ES-I3 (cell line): ENCODE measurements at regions not wholly inside any gene's neighbourhood (a gene's known extent, or its start where the extent isn't known, plus 50 kb on each side); places are given as distances from the start of the nearest gene placed in this dataset.
"Not testable (repeated sequence)": the region's sequence is repeated elsewhere in the genome, so short reads cannot be mapped to it uniquely, and the experiment has no call there.

ENCODE experiments used
- H3K36me3 ChIP-seq: 2 replicates; pipeline ENCODE4 v1.6.1; 2013; ENCODE audit warnings: mild to moderate bottlenecking, low read length, control low read depth, moderate library complexity; ENCODE audit not compliant: insufficient read depth
- H3K4me1 ChIP-seq: 2 replicates; pipeline ENCODE4 v1.6.1; 2013; ENCODE audit warnings: mild to moderate bottlenecking, control low read depth, low read length; ENCODE audit not compliant: insufficient read depth
- H3K9ac ChIP-seq: 2 replicates; pipeline ENCODE4 v1.6.1; 2013; ENCODE audit warnings: low read depth, mild to moderate bottlenecking, low read length, moderate library complexity
- H3K9me3 ChIP-seq: 2 replicates; pipeline ENCODE4 v1.6.1; 2013; ENCODE audit warnings: mild to moderate bottlenecking, low read length, moderate library complexity; ENCODE audit not compliant: control insufficient read depth, insufficient read depth

DNA sequence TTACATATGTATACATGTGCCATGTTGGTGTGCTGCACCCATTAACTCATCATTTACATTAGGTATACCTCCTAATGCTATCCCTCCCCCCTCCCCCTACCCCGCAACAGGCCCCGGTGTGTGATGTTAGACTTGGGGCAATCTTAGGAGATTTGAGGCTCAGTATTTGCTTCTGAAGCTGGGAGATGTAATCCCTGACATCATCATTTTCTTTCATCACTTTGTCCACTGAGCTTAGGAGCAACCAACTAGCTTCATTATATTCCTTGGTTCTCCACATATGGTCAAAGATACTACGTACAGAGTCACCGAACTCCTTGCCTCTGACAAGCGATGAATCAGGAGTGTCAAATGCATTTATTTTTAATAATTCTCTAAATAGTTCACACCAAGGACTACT is 239.7 kb upstream of the CYRIA start:
- H3K9me3 ChIP-seq, H3K36me3 ChIP-seq, H3K9ac ChIP-seq, H3K4me1 ChIP-seq: not testable (repeated sequence)

GRCh38 chr2:16900405-16901025 is 234.9 kb upstream of the CYRIA start:
- Histone ChIP-seq H3K9ac (no peak overlapping the region), H3K4me1 (no peaks in the 10 kb centered on the region), H3K9me3 (no peaks in the 10 kb centered on the region), H3K36me3 (no peaks in the 10 kb centered on the region)

DNA sequence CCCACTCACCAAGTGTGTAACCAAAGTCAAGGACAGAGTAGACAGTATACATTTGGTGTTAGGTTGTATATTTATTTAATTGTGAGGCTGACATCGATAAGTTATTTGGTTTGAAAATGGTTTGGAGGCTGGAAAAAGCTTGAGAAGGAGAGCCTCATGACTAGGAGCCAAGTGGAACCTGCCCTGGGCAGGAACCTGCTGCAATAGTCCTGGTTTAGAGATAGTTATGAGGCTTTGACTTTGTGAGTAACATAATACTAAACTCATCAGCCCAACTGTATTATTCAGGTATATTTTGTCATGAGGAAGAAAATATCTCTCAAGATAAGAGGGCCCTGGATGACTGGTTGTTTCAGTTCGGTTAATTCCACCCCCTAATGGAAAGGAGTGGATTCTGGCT is 234.3 kb upstream of the CYRIA start:
- H3K9ac ChIP-seq: no peak overlapping the region
- no peaks in the 10 kb centered on the region for H3K9me3 ChIP-seq
- H3K36me3 ChIP-seq: no peaks in the 10 kb centered on the region
- no peaks in the 10 kb centered on the region for H3K4me1 ChIP-seq

DNA sequence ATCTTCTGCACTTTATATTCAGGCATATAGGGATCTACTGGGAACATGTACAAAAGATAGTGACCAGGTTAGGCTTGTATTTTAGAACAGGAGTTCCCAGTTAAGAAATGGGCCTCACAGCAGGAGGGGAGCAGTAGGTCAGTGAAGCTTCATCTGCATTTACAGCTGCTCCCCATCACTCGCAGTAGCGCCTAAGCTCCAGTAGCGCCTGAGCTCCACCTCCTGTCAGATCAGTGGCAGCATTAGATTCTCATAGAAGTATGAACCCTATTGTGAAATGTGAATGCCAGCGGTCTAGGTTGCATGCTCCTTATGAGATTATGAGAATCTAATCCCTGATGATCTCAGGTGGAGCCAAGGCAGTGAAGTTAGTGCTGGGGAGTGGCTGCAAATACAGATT is 224.4 kb upstream of the CYRIA start:
- H3K9ac ChIP-seq: no peak overlapping the region
- no peaks in the 10 kb centered on the region for H3K9me3 ChIP-seq
- H3K36me3 ChIP-seq: no peaks in the 10 kb centered on the region
- no peaks in the 10 kb centered on the region for H3K4me1 ChIP-seq

DNA sequence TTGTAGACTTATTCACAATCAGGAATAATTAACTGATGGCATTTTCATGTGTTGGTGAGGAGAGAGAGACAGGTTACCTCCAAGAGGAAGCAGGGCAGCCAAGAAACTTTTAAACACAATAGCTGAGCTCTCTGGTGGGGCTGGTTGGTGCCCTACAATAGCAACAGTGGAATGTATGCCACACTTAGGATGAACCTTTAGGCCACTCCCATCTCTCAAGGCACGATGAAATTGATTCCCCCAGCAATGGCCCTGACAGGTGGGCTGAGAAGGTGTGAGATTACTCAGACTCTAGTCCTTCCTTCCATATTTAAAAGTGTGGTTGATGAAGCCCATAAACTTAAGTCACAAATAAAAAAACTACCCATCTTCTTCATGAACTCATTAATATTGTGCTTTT is 219.4 kb upstream of the CYRIA start:
- Histone ChIP-seq H3K9ac (no peak overlapping the region), H3K4me1 (no peaks in the 10 kb centered on the region), H3K36me3 (no peaks in the 10 kb centered on the region), H3K9me3 (no peaks in the 10 kb centered on the region)

DNA sequence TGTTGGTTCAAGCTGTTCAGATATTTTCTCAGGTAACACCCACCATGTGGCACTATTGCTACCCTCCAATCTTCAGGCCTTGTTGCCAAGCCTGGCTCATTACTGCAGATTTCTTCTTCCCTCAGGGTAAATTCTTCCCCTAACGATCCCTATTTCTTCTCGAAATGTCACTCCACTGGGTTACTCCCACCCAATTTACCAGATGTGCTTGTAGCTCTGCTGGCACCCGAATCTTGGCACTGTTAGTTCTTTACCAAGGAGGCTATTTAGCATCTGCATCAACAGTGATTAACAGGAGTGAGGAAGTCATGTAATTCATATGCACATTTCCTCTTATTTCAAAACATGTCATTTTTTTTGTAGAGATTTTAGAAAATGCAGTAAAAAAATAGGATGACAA is 217.1 kb upstream of the CYRIA start:
- no peak overlapping the region for H3K9ac ChIP-seq
- H3K4me1 ChIP-seq: no peaks in the 10 kb centered on the region
- H3K36me3 ChIP-seq: no peaks in the 10 kb centered on the region
- H3K9me3 ChIP-seq: no peaks in the 10 kb centered on the region

DNA sequence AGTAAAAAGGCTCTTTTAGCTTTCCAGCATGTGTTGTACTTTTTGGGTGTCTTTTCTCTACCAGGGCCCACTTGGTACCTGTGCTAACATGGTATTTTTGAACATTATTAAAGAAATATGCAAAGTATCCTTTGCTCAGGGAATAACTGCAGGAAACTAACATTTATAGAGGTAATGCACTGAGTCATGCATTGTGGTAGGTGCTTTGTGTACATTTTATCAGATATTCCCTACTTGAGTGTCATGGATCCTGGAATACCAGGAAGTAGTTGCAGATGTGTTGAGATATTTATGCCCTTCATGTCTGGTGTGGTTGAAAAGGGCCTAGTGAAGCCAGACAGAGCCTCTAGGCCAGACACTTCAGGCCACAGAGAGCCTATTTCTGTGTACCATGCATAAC is 215.5 kb upstream of the CYRIA start:
- H3K9me3 ChIP-seq: no peaks in the 10 kb centered on the region
- no peaks in the 10 kb centered on the region for H3K4me1 ChIP-seq
- no peaks in the 10 kb centered on the region for H3K36me3 ChIP-seq
- no peak overlapping the region for H3K9ac ChIP-seq

GRCh38 chr2:16871411-16871810 is 205.8 kb upstream of the CYRIA start:
- H3K4me1 ChIP-seq: no peaks in the 10 kb centered on the region
- no peak overlapping the region for H3K9ac ChIP-seq
- no peaks in the 10 kb centered on the region for H3K9me3 ChIP-seq
- H3K36me3 ChIP-seq: no peaks in the 10 kb centered on the region

DNA sequence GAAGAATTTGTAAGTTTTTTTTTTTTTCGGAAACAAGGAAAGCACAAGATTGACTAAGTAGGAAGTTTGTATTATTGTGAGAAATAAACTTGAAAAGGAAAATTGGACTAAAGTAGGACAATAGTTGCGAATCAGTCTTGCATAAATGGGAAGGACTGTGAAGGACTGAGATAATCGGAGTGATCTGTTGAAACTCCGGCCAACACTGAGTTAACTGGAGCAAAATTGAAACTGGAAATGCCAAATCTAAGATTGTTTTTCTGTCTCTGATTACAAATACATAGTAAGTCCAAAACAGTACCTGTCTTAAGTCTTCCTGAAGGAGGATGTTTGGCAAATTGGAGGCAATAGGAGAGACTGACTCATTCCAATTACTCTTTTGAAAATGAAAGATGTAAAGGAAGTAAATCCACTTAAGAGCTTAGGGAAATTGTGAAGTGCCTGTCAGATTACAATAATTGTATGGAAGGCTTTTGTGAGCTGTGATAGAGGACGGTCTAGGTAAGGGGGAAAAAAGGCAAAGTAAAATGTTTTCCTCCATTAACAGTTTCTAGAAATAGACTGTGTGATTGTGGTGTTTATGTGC is 204.9 kb upstream of the CYRIA start:
- Histone ChIP-seq H3K9ac (no peak overlapping the region), H3K9me3 (no peaks in the 10 kb centered on the region), H3K36me3 (no peaks in the 10 kb centered on the region), H3K4me1 (no peaks in the 10 kb centered on the region)

- H3K36me3 ChIP-seq: no peaks in the 10 kb centered on the region
- no peaks in the 10 kb centered on the region for H3K4me1 ChIP-seq
- H3K9me3 ChIP-seq: no peaks in the 10 kb centered on the region
- no peak overlapping the region for H3K9ac ChIP-seq
These were observed 204.1 kb upstream of the CYRIA start for GRCh38 chr2:16869711-16870110.

GRCh38 chr2:16862471-16862870 is 196.8 kb upstream of the CYRIA start:
- Histone ChIP-seq H3K9me3 (no peaks in the 10 kb centered on the region), H3K4me1 (no peaks in the 10 kb centered on the region), H3K9ac (no peak overlapping the region), H3K36me3 (no peaks in the 10 kb centered on the region)

- H3K9ac ChIP-seq: no peak overlapping the region
These were observed 195.9 kb upstream of the CYRIA start for GRCh38 chr2:16861530-16861929.

DNA sequence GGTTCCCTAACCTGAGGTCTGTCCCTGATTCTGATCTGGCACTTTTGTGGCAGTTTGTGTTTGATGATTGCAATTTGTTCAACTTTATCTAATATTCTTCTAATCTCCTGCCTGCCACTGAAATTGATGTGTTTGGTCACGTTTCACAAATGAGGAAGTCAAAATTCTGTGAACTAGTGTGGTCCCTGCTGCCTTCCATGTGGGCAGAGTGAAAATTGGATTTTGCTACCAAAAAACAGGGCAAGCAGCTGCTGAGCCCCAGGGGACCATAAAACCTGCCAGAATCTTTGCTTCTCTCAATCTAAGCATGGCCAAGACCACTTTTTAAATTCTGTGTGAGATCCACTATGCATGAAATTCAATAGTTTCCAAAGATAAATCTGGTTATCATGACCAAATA is 195.5 kb upstream of the CYRIA start:
- H3K9ac ChIP-seq: no peak overlapping the region
- no peaks in the 10 kb centered on the region for H3K9me3 ChIP-seq
- no peaks in the 10 kb centered on the region for H3K4me1 ChIP-seq
- no peaks in the 10 kb centered on the region for H3K36me3 ChIP-seq

More at GRCh38 chr2:16861530-16861929, 195.9 kb upstream of the CYRIA start:
- Histone ChIP-seq H3K4me1 (no peaks in the 10 kb centered on the region), H3K9me3 (no peaks in the 10 kb centered on the region), H3K36me3 (no peaks in the 10 kb centered on the region)

GRCh38 chr2:16860627-16861026 is 195.0 kb upstream of the CYRIA start:
- Histone ChIP-seq H3K4me1 (no peaks in the 10 kb centered on the region), H3K9me3 (no peaks in the 10 kb centered on the region), H3K9ac (no peak overlapping the region), H3K36me3 (no peaks in the 10 kb centered on the region)

- Histone ChIP-seq H3K4me1 (no peaks in the 10 kb centered on the region), H3K9ac (no peak overlapping the region), H3K9me3 (no peaks in the 10 kb centered on the region), H3K36me3 (no peaks in the 10 kb centered on the region)
These were observed 189.5 kb upstream of the CYRIA start for GRCh38 chr2:16855183-16855582.
